ENCODE measurements at regions not wholly inside any gene's neighbourhood (a gene's known extent, or its start where the extent isn't known, plus 50 kb on each side); places are given as distances from the start of the nearest gene placed in this dataset.

DNA sequence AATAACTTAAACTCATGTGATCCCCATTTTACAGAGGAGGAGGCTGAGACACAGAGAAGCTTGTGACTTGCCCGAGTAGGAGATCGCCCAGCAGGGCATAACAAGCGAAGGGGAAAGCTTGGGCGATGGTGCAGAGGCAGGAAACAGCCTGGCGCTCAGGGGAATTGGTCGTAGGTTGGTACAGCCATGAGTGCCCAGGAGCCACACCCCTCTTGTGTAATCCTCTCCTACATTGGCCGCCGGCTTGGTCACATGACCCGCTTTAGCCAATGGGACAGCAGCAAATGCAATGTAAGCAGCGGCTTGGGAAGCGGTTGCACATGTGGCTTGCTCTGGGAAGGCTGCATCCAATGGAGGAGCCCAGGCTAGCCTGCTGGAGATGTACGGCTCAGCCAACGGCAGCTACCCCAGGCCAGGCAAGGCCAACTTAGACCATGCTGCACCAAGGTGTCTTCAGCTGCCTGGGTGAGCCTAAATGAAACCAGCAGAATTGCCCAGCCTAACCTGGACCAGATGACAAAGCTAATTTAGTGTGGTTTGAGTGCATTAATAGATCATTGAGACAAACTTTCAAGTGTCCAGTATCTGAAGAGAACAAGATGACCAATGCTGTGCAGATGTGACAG, 50.3 kb upstream of the SLC6A6 start:
- TF ChIP-seq, protein P1, sequence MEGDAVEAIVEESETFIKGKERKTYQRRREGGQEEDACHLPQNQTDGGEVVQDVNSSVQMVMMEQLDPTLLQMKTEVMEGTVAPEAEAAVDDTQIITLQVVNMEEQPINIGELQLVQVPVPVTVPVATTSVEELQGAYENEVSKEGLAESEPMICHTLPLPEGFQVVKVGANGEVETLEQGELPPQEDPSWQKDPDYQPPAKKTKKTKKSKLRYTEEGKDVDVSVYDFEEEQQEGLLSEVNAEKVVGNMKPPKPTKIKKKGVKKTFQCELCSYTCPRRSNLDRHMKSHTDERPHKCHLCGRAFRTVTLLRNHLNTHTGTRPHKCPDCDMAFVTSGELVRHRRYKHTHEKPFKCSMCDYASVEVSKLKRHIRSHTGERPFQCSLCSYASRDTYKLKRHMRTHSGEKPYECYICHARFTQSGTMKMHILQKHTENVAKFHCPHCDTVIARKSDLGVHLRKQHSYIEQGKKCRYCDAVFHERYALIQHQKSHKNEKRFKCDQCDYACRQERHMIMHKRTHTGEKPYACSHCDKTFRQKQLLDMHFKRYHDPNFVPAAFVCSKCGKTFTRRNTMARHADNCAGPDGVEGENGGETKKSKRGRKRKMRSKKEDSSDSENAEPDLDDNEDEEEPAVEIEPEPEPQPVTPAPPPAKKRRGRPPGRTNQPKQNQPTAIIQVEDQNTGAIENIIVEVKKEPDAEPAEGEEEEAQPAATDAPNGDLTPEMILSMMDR (IDR thresholded peaks at IDR 0.05; ENCODE audit: unreplicated experiment), result no peak
- Mint-ChIP-seq H3K4me1 (peaks cover 12% of the 10 kb centered on the region), H3K27ac (no peak overlapping the region), H3K4me3 (no peak overlapping the region), H3K9me3 (no peaks in the 10 kb centered on the region), H3K27me3 (ENCODE audit: low read depth) (peaks cover 1% of the 10 kb centered on the region), H3K36me3 (no peaks in the 10 kb centered on the region)
- no peak for DNase-seq (ENCODE audit: low spot score in 2 of 2, unreplicated experiment in 2 of 2)
